Spleen (tissue), 7 donors: ENCODE measurements at regions not wholly inside any gene's neighbourhood (a gene's known extent, or its start where the extent isn't known, plus 50 kb on each side); places are given as distances from the start of the nearest gene placed in this dataset.

Experiments used
- POLR2AphosphoS5 ChIP-seq, 3 donors: sonication (generic); formaldehyde crosslinking; IDR thresholded peaks; one replicate each; pipeline ENCODE4 v1.5.1; 2017; ENCODE audit warnings: antibody characterized with exemption in 3 of 3
- TF ChIP-seq, protein P1 (sequence below), 11 experiments: fragments of 200-600 bp in 7 of 11; fragments of 450-650 bp in 4 of 11; sonication (generic) in 4 of 11; IDR thresholded peaks in 8 of 11; conservative IDR thresholded peaks in 3 of 11; 1 replicate in 7 of 11; 2 replicates in 4 of 11; pipeline versions ENCODE4 v1.4.0 to v1.8.0; 2016 to 2021; ENCODE audit warnings: antibody characterized with exemption in 11 of 11, inconsistent platforms in 4 of 11, mild to moderate bottlenecking in 1 of 11
- donor health status: DM: no; HTN: no; CAD: no; lungs with moderate emphysema.
- donor health status: DM: no; HTN: no; CAD: no.
- donor health status: DM: no; HTN: no; CAD: no.

DNA sequence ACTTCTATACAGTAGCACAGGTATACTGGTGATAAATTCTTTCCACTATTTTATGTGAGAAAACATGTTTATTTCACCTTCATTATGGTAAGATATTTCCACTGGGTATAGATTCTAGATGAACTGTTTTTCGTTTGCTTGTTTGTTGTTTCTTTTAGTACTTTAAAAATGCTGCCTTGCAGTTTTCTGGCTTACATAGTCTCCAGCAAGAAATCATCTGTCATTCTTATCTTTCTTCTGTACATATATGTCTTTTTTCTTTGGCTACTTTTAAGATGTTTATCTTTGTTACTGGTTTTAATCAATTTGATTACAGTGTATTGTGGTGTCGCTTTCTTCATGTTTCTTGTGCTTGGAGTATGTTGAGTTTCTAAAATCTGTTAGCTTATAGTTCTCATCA is 333.3 kb upstream of the HTR2A start:
- TF ChIP-seq POLR2AphosphoS5 (IDR thresholded peaks at IDR 0.05) = no peak
- TF ChIP-seq, protein P1, sequence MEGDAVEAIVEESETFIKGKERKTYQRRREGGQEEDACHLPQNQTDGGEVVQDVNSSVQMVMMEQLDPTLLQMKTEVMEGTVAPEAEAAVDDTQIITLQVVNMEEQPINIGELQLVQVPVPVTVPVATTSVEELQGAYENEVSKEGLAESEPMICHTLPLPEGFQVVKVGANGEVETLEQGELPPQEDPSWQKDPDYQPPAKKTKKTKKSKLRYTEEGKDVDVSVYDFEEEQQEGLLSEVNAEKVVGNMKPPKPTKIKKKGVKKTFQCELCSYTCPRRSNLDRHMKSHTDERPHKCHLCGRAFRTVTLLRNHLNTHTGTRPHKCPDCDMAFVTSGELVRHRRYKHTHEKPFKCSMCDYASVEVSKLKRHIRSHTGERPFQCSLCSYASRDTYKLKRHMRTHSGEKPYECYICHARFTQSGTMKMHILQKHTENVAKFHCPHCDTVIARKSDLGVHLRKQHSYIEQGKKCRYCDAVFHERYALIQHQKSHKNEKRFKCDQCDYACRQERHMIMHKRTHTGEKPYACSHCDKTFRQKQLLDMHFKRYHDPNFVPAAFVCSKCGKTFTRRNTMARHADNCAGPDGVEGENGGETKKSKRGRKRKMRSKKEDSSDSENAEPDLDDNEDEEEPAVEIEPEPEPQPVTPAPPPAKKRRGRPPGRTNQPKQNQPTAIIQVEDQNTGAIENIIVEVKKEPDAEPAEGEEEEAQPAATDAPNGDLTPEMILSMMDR (IDR thresholded peaks at IDR 0.05 in 8 of 11, conservative IDR thresholded peaks at IDR 0.05 in 3 of 11) = no peak
